ENCODE measurements at regions not wholly inside any gene's neighbourhood (a gene's known extent, or its start where the extent isn't known, plus 50 kb on each side); places are given as distances from the start of the nearest gene placed in this dataset.

- no peaks in the 10 kb centered on the region for H3K27me3 ChIP-seq (ENCODE audit: insufficient read depth, low read length)
- no peaks in the 10 kb centered on the region for H3K36me3 ChIP-seq (ENCODE audit: insufficient read depth, low read length)
- no peak overlapping the region for H2AFZ ChIP-seq (ENCODE audit: low read length)
- H3F3A ChIP-seq (ENCODE audit: insufficient read depth, low read length), result no peaks in the 10 kb centered on the region
- no peaks in the 10 kb centered on the region for H3K79me2 ChIP-seq (ENCODE audit: insufficient read depth, low read length)
- H3K4me3 ChIP-seq (ENCODE audit: low read depth, low read length, poor library complexity, severe bottlenecking), result no peak overlapping the region
- H3K9ac ChIP-seq (ENCODE audit: low read length), result no peak overlapping the region
- TF ChIP-seq EZH2 (IDR thresholded peaks at IDR 0.05; ENCODE audit: borderline replicate concordance, low read length), result no peak
- TF ChIP-seq, protein P1, sequence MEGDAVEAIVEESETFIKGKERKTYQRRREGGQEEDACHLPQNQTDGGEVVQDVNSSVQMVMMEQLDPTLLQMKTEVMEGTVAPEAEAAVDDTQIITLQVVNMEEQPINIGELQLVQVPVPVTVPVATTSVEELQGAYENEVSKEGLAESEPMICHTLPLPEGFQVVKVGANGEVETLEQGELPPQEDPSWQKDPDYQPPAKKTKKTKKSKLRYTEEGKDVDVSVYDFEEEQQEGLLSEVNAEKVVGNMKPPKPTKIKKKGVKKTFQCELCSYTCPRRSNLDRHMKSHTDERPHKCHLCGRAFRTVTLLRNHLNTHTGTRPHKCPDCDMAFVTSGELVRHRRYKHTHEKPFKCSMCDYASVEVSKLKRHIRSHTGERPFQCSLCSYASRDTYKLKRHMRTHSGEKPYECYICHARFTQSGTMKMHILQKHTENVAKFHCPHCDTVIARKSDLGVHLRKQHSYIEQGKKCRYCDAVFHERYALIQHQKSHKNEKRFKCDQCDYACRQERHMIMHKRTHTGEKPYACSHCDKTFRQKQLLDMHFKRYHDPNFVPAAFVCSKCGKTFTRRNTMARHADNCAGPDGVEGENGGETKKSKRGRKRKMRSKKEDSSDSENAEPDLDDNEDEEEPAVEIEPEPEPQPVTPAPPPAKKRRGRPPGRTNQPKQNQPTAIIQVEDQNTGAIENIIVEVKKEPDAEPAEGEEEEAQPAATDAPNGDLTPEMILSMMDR (IDR thresholded peaks at IDR 0.05; ENCODE audit: low read length), result no peak
- no peaks in the 10 kb centered on the region for H3K9me3 ChIP-seq (ENCODE audit: low read length)
- H4K20me1 ChIP-seq (ENCODE audit: insufficient read depth, low read length), result no peaks in the 10 kb centered on the region
- H3K4me1 ChIP-seq (ENCODE audit: insufficient read depth, low read length, severe bottlenecking), result no peaks in the 10 kb centered on the region
- no peak overlapping the region for H3K27ac ChIP-seq (ENCODE audit: low read depth, low read length, poor library complexity, severe bottlenecking)
- no peaks in the 10 kb centered on the region for H3K9me2 ChIP-seq (ENCODE audit: low read depth, low read length)
- no peak overlapping the region for H3K4me2 ChIP-seq (ENCODE audit: low read length)
Measured at GRCh38 chr13:85500696-85501256, 298.4 kb downstream of the SLITRK6 start.

- no peaks in the 10 kb centered on the region for H3K9me3 ChIP-seq (ENCODE audit: low read length)
- H2AFZ ChIP-seq (ENCODE audit: low read length), result no peak overlapping the region
Measured at GRCh38 chr13:85498774-85499173, 300.4 kb downstream of the SLITRK6 start.

DNA sequence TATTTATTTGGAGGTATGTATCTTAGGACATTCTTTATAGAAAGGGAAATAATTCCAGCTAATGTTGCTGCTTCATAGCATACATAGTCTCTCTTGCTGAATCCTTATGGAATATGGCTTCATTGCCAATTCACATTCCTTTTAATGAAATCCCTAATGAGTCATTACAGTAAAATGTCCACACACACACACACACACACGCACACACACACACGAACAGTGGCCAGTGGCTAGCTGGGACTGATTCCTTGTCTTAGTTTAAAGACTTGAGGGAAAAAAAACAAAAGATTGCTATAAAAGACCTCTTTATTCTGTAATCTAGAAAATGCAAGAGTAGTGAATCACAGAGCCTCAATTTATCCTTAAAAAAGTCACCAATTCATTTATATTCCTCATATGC lies 301.6 kb downstream of the SLITRK6 start:
- Histone ChIP-seq H3K4me1 (ENCODE audit: insufficient read depth, low read length, severe bottlenecking) (no peaks in the 10 kb centered on the region), H2AFZ (ENCODE audit: low read length) (no peak overlapping the region), H3K9me3 (ENCODE audit: low read length) (no peaks in the 10 kb centered on the region), H3K4me2 (ENCODE audit: low read length) (no peak overlapping the region), H3K27me3 (ENCODE audit: insufficient read depth, low read length) (no peaks in the 10 kb centered on the region), H3K36me3 (ENCODE audit: insufficient read depth, low read length) (no peaks in the 10 kb centered on the region), H3K9ac (ENCODE audit: low read length) (no peak overlapping the region), H3K27ac (ENCODE audit: low read depth, low read length, poor library complexity, severe bottlenecking) (no peak overlapping the region), H3K9me2 (ENCODE audit: low read depth, low read length) (no peaks in the 10 kb centered on the region), H4K20me1 (ENCODE audit: insufficient read depth, low read length) (no peaks in the 10 kb centered on the region), H3K79me2 (ENCODE audit: insufficient read depth, low read length) (no peaks in the 10 kb centered on the region), H3F3A (ENCODE audit: insufficient read depth, low read length) (no peaks in the 10 kb centered on the region), H3K4me3 (ENCODE audit: low read depth, low read length, poor library complexity, severe bottlenecking) (no peak overlapping the region)
- no peak for TF ChIP-seq EZH2 (IDR thresholded peaks at IDR 0.05; ENCODE audit: borderline replicate concordance, low read length)
- TF ChIP-seq, protein P1 (IDR thresholded peaks at IDR 0.05; ENCODE audit: low read length), result no peak

More at GRCh38 chr13:85498774-85499173, 300.4 kb downstream of the SLITRK6 start:
- H3K4me3 ChIP-seq (ENCODE audit: low read depth, low read length, poor library complexity, severe bottlenecking), result no peak overlapping the region
- TF ChIP-seq, protein P1 (IDR thresholded peaks at IDR 0.05; ENCODE audit: low read length), result no peak
- TF ChIP-seq EZH2 (IDR thresholded peaks at IDR 0.05; ENCODE audit: borderline replicate concordance, low read length), result no peak
- H3K9me2 ChIP-seq (ENCODE audit: low read depth, low read length), result no peaks in the 10 kb centered on the region
- H3K4me1 ChIP-seq (ENCODE audit: insufficient read depth, low read length, severe bottlenecking), result no peaks in the 10 kb centered on the region
- no peaks in the 10 kb centered on the region for H4K20me1 ChIP-seq (ENCODE audit: insufficient read depth, low read length)
- no peak overlapping the region for H3K4me2 ChIP-seq (ENCODE audit: low read length)
- H3K27ac ChIP-seq (ENCODE audit: low read depth, low read length, poor library complexity, severe bottlenecking), result no peak overlapping the region
- no peaks in the 10 kb centered on the region for H3F3A ChIP-seq (ENCODE audit: insufficient read depth, low read length)
- H3K79me2 ChIP-seq (ENCODE audit: insufficient read depth, low read length), result no peaks in the 10 kb centered on the region
- no peaks in the 10 kb centered on the region for H3K27me3 ChIP-seq (ENCODE audit: insufficient read depth, low read length)
- no peak overlapping the region for H3K9ac ChIP-seq (ENCODE audit: low read length)
- no peaks in the 10 kb centered on the region for H3K36me3 ChIP-seq (ENCODE audit: insufficient read depth, low read length)
